HepG2 (cell line): ENCODE measurements at regions not wholly inside any gene's neighbourhood (a gene's known extent, or its start where the extent isn't known, plus 50 kb on each side); places are given as distances from the start of the nearest gene placed in this dataset.

Experiments used
- CTCF ChIP-seq: sonication (generic); formaldehyde crosslinking; IDR thresholded peaks from 2 replicates; pipeline ENCODE4 v1.5.0; 2020; ENCODE audit warnings: mild to moderate bottlenecking, missing genetic modification reagents, moderate library complexity
- FOXK2 ChIP-seq: fragments of 450-650 bp; IDR thresholded peaks from 2 replicates; pipeline ENCODE4 v1.6.1; 2016

GRCh38 chr21:18722193-18722592 is 318.6 kb upstream of the TMPRSS15 start:
- TF ChIP-seq CTCF (no peak), FOXK2 (no peak)
